ENCODE measurements at regions not wholly inside any gene's neighbourhood (a gene's known extent, or its start where the extent isn't known, plus 50 kb on each side); places are given as distances from the start of the nearest gene placed in this dataset.

DNA sequence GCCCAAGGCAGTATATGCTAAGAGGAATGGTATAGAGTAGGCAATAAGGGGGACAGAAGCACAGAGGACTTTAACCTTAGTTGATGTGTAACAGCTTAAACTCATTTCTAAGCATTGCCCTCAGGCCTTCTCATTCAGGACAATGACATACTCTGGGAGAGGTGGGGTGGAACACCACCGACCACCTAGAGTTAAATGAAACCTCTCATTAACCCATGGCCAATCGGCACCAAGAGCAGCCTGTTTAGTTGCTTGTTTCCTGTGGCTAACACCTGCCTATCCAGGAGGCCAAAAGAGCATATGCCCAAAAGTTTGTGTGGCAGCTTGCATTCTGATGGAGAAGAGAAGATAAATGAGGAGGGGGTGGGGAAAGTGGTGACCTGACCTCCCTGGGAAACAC is 50.0 kb downstream of the PABIR2 start:
- no peak for DNase-seq

DNA sequence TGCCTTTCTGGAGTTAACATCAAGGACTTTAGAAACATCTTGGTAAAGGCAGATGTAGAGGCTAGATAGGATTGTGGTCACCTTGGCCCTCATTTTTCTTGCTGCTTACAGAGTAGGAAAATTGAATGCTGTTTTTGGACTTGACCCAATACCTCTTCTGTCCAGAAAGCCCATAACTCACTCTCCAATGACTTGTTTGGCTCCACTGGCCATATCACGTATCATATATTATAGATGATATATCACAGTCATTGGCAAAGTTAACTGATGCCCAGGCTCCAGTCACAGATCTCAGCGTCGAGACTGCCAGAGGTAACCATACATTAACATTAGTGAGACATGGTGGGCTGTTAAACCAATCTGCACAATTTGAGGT is 50.6 kb downstream of the PABIR2 start:
- no peak for DNase-seq

DNA sequence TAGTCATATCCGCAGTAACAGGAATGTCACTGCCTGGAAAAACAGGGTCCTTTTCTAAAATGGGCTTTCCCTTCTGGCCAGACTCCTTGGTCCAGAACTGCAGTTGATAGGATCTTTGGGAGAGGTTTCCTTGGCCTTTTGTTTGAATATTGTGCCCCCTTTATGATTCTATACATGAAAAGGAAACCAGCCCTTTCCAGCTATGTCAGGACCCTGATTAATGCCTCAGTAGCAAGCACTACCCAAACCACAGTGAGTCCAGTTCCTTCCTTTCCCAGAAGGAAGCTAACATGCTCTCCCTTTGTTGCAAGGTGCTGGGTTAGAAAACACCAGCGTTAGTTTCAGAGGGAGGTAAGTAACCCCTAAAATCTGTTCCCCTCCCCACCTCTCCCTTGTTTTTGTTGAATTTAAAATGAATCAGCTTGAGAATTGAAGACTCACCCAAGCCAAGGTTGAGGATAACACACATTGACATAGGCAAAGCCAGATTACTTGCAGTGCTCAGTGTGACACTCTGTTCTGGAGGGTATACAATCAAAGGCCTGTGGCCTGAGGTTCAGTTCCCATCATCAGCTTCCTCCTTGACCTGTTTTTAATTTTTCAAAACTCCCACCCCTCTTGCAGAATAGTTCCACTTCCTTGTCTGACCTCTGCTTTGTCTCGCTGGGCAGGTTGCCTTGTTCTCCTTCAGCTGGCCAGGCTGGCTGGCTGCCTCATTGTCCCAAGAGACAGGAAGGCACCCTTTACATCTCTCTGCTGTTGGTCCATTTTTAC is 51.2 kb downstream of the PABIR2 start:
- DNase-seq, result no peak

DNA sequence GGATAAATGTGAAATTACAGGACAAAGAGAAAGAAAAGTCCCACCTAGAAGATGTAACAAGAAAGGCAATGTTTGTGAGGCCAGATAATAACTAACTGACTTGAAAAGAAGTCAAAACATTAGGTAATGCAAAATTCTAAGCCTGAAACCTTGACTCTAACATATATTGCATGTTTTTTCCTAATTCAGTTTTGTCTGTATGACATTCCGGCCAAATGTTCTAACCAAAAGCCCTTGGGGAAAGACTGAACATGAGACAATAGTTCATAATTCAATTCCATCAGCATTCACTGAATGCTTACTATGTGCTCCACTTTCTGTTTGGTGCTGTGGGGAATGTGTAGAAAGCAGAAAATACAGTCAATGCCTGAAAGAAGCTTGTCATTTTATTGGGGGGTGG is 53.9 kb downstream of the PABIR2 start:
- no peak for DNase-seq

DNA sequence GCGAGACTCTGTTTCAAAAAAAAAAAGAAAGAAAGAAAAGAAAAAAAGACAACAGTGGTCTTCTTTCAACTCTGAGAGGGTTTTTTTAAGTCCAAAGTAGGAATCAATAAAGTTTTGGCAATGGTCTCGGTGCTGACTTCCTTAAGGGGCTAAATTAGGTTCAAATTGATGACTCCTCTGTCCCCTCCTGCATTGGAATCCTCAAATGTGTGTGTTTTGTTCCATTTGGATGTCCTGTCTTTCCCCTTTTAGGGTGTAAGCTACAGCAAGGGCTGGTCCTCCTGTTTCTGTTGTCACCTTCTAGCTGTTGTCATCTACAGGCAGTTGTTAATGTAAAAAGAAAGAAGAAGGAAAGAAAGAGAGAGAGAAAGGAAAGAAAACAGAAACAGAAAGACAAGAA is 54.4 kb downstream of the PABIR2 start:
- no peak for DNase-seq

DNA sequence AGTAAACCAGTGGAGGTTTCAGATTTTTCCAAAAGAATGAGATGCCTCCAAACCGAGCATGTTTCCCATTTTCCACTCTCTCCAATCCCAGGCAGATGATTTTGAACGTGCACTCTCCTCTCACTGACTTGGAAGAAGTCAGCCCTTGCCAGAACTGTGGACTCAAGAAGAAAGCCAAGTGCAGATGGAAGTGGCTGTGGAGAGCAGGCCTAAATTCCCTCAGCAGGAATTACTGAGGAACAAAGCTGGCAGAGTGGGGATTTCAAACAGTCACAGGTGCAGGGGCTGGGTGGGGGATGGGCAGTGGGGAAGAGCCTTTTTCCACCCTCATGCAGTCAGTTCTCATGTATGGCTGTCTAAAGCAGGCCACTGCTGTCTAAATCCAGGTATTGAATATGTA is 55.3 kb downstream of the PABIR2 start:
- DNase-seq, result no peak

DNA sequence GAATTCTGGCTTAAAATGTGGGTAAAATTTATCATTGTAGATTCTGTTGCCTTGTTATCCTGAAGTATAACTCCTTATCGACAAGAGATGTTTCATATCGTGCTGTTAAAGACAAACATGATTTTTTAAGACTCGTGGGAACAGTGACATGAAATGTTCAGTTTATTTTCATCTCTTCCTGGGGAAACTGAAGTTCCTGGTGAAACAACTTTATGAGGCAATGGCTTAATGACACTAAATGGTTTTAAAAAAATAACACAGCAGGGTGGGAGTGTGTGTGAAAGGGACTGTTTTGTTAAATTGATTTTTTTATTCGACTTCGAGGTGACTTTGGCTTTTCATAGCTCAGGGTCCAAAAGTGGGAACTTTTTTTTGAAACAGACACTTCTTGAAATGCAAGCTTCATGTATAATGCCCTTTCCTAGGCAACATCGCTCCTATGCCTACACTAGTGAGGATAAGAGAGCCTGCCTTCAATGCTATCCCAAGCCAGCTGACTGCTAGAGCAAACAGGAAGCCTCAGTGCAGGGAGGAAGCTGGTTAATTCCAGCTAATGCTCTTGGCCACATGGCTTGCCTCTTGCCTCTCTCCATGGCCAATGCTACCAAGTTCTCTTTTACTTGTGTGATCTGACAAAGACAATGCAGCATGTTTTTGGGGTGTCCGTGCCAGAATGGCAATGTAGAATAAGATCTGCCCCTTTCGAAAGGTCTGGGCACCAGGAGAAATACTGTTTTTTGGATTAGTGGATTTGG is 57.8 kb downstream of the PABIR2 start:
- no peak for DNase-seq

DNA sequence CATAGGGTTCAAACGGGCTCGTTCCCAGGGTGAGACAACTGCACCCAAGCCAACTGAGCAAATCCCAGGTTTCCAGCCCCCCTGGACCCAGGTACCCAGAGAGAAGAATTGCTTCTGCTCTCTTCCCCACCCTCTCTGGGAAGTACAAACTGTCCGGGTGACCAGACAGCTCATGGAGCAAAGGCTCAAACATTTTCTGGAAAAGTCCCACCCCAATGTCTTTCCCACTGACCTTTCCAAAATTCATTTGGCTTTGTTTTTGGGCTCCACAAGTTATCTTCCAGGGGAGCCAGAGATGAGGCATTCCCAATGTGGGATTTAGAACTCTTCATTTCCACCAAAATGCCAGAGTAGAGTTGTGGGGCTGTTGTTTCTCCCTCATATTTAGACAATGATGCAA is 58.6 kb downstream of the PABIR2 start:
- DNase-seq, result no peak

DNA sequence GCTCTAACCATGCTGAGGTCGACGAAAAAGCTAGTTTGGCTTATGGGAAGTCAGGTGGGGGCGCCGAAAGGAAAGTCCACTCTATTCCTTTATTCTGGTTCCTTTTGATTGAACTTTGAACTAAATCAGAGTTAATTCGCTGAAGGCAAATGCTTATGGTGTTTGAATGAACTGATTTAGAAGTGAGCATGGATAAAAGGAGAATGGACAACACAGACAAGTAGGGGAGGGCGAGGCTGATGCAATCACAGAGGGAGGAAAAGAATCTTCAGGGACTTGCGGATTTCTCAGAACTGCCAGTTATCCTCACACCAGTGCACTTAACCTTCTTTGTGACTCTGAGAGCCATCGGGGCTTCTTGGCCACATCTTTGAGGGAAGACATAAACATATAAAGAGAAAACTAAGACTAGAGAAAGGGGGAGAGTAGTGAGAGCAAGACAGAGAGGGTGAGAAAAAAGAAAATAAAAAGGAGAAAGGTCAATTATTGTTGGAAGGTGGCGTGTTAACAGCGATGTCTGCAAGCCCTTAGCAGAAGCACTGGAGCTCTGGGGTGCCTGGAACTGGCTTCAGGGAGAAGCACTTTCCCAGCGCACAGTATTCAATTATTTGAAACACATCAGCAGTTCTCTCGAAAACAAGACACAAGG is 59.2 kb downstream of the PABIR2 start:
- DNase-seq, result no peak

DNA sequence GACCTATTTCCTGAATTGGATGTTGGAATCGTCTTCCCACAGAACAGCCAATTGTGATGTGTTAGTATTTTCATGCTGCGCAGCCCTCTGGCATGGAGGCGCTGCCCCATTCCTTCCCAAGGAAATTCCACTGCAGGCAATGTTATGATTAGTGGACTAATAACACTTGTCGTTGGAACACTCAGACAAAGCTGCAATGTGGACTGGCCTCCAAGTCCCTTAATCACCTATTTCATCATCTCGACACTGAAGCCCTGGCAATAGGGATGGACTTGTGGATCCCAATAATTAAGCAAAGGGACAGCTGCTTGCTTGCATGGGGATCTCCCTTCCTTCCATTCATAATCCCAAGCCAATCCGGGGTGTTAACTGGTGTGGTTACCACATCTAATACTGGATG is 59.9 kb downstream of the PABIR2 start:
- no peak for DNase-seq

DNA sequence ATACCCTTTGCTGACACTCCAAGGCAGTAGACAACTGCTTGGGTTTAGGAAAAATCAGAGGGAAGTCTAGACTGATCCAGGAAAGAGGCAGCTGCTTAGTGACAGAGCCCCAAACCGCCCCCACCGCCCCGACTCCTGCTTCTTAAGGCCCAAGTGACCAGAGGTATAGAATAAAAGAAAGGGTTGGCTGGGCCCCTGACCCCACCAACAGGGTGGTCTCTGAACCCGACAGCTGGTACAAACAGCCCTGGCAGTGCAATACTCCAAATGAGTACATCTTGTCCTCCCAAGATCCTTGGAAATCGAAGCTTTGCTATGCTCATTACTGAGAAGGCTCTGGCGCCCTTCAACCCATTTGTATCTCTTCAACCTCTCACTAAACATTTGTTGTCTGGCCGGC is 60.6 kb downstream of the PABIR2 start:
- no peak for DNase-seq

DNA sequence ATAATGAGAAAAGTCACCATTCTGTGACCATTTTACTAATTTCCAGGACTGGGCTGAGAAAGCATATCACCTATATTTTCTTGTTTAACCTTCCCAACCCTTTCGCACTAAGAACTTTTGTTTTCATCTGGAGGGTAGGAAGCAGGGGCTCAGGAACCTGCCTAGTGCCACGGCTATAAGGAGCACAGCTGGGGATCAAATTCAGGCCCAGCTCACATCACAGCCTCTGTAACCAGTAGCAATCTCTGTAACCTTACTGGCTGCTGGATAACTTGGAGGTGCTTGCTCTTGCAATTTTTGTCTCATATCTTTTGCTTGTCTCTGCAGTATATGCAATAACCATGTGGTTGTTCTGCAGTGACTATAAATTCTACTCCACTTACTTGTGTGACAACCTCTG is 62.0 kb downstream of the PABIR2 start:
- no peak for DNase-seq

DNA sequence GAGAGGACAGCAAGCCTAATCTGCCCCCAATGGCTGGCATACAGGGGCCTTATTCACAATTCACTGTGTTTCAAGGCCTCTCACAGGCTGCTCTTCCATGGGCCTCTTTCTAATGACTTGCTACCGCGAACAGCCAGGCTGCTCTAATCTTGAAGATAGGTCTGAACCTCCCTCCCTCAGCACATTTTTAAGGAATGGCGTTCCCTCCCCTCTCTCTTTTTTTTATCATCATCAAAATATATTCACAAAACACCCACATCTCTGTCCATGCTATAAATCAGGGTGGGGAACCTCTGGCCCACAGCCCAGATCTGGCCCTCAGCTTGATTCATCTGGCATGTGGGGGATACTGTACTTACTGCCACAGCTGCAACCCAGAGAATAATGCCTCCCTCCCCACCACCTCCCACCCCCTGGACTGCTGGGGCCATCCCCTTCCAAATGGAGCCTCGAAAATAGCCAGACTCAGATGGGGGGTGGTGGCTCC is 62.5 kb downstream of the PABIR2 start:
- DNase-seq, result no peak

DNA sequence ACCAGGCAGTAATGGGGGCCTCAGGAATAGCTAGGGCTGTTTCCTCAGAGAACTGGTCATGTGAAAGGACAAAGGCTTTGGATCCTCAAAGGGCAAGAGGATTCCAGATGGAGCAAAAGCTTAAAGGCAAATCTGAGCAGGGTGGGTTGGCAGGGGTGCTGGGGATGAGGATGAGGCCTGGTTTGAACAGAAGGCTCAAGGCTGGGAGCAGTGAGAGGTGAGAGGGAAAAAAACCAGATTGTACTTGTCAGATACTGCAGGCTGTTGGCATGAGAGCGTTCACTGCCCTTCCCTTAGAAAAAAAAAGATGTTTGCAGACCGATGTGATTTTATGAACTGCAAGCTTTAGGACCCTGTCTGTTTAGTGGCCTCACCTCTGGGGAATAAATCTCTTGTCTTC is 63.4 kb downstream of the PABIR2 start:
- DNase-seq, result no peak

DNA sequence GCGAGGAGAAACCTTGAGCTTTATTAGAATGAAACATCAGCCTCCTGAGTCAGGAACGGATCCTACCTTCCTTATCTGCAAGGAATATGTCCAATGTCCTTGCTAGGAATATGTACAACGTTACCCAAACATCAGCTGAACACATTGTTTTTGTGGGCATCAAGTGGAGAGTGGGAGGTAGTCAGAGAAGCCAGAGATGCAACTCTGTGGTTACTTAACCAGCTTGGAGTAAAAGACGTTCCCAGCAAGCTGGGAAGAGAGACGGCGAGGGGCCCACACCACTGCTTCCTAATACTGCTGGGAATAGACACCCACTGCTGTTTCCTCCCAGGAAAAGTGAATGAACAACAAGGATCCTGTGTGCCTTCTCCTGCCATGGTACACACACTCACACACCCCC is 64.3 kb downstream of the PABIR2 start:
- no peak for DNase-seq

DNA sequence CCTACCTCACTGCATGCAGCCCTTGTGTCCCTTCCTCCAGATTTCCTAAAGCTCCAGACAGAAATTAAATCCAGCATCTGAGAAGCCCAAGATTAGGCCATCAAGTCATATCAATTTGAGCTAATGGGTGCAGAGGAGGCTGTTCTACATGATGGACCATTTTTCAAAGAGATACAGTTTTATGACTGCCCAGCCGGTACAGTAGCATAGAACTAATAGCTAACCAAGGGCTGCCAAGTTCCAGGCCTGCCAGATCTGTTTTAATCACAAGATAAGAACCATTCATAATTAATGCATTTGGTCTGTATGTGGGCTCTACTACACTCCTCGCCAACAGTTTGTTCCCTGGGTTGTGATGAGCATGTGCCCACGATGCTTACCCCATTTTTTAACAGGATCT is 64.9 kb downstream of the PABIR2 start:
- no peak for DNase-seq

DNA sequence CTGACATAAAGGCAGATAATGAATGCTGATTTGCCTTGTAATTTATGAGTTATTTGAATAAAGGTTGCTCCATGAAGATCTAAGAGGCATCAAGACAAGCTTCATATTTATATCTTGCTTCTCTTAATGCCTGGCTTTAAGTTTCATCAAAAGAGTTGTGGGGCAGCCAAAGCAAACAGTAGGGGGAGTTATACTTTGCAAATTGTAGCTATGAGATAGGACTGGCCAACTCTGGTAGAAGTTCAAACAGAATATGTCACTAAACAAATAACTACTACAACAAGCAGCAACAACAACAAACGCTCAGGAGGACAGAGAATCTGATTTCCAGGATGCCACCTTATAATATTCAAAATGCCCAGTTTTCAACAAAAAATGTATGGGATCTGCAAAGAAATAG is 69.1 kb upstream of the PLAC1 start:
- peak; percentile 17 for DNase-seq

DNA sequence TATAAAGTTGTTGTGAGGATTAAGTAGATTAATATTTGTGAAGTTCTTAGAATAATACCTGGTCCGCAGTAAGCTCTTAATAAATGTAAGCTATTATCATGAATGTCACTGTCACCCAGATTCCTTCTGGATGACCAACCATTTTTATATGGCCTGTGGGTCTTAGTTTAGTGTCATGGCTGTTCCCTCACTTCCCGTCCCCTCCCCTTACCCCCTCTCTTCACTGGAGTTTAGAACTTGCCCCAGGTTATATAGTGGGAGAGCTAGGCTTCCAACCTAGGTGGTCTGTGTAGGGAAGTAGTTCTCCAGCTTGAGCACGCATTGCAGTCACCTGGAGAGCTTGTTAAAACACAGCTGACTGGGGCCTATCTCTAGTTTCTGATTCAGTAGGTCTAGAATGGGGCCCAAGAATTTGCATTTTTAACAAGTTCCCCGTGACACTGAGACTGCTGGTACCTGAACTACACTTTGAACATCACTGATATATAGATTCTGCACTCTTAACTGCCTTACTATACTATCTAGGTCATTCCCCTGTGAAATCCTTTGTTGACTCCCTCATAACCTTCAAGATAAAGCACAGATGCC is 66.9 kb upstream of the PLAC1 start:
- no peak for DNase-seq

DNA sequence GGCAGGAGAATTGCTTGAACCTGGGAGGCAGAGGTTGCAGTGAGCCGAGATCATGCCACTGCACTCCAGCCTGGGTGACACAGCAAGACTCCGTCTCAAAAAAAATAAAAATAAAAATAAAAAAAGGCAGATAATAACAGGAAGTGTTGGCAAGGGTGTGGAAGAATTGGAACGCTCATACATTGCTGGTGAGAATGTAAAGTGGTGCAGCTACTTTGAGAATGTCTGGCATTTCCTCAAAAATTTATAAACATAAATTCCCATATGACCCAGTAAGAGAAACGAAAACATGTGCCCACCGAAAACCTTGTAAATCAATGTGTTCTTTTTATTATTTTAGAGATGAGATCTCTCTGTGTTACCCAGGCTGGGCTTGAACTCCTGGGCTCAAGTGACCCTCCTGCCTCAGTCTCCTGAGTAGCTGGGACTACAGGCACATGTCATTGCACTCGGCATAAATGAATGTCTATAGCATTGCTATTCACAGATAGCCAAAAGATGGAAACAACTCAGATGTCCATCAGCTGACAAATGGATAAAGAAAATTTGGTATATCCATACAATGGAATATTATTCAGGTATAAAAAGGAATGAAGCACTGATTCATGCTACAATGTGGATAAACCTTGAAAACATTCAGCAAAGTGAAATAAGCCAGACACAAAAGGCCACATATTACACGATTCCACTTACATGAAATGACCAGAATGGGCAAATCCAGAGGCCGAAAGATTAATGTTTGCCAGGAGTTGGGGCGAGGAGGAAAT is 63.7 kb upstream of the PLAC1 start:
- no peak for DNase-seq

DNA sequence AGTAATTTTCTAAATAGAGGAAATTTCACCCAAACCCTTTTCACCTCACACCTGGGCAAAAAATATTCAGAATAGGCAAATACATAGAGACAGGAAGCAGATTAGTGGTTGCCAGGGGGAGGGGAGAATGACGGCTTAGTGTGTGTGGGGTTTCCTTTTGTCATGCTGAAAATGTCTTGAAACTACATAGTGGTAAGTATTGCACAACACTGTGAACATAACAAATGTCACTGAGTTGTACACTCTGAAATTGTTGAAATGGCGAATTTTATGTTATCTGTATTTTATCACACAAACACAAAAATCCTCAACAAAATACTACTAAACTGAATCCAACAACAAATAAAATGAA is 60.7 kb upstream of the PLAC1 start:
- no peak for DNase-seq

DNA sequence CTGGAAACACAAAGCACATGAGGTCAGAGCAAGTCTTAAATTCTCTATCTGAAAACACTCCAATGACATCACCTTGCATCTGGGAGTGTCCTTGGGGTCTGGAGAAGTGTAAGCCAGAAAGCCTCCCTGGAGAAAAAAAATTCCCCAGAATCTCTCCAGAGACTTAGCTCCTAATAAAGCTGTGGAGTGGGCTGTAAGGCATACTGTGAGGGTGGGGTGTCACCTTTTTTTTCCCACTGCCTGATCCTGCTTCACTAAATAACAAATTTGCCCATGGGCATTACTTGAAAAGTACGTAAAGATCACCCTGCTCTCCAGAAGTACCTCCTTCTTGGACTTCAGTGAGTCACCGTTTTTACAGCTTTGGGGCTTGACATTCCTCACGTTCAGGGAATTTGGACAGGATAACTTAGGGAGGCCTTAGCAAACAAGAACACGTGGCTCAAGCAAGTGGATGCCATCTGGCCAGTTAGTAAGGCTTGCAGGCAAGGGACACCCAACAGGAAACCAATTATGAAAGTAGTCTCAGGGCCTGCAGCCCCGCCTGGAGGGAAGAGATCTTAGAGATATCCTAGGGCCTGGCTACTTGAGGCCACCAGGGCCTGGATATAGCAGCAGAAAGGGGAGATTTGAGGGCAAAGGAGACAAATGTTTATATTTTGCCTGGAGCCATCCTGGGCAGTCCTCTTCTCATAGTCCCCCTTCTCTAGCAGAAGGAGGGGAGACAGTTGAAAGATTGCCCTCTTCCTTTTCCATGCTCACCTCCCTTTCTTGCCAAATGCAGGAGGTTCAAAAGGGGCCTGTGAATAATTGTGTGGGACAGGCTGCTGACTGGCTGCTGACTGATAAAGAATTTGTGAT is 60.1 kb upstream of the PLAC1 start:
- DNase-seq, result no peak

DNA sequence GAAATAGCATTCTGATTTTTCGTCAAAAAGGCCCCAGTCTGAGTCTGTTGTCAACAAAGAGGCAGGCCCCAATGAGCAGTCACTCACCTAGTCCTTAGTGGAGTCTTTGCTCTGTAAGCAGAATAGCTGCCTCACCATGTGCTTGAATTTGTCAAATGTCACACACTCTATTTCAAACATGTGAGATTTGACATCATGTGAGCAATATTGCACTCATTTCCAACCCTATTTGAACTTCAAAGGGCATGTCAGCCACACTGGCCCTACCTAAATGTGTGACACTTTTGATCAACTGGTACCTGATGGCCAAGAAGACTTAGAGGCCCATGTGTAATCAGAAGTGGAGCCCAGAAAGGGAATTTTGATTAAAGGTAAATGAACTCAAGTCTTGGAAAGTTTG is 59.4 kb upstream of the PLAC1 start:
- no peak for DNase-seq

Measured in NCI-H2029 (cell line).